SKM-1 (cell line): ENCODE measurements at regions not wholly inside any gene's neighbourhood (a gene's known extent, or its start where the extent isn't known, plus 50 kb on each side); places are given as distances from the start of the nearest gene placed in this dataset.
"Not testable (repeated sequence)": the region's sequence is repeated elsewhere in the genome, so short reads cannot be mapped to it uniquely, and the experiment has no call there.

Experiments
- DNase-seq: peaks from one replicate; lab custom pipeline; 2025; ENCODE audit not compliant: unreplicated experiment; lab: John Stamatoyannopoulos, UW

DNA sequence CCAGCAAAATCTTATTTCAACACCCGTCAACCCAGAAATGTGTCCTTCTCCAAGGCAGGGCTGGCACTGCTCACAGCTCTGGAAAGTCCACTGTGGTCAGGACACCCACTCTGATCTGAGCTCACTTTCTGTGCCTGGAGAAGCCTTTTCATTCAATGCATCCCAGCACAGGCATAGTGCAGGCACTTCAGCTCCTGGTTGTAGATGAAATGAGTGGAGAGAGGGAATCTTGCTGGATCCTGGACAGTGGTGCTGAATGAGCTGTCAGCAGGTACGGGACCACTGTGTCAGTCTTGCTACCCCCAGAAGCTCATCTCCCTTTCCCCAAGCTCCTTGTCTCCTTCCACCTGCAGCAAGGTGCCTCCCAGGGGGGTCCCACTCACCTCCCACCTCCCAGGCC is 86.1 kb upstream of the SALL1 start:
- DNase-seq, result no peak

DNA sequence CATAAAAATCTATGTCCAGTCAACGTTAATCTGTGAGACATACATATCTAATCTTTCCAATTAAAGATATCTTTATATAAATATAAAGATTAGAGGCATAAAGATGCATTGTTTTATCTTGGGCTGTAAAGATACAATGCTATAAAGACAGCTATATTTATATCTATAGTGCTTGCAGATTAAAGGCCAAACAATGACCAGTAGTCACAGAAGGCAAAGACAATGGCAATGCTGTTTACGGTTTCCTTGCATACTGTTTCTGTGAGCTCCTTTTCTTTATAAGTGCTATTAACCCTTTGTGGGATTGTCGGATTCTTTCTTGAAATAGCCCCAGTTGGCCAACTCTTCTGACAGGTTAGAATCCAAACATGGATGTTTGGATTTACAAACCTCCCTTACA is 85.5 kb upstream of the SALL1 start:
- DNase-seq, result no peak

DNA sequence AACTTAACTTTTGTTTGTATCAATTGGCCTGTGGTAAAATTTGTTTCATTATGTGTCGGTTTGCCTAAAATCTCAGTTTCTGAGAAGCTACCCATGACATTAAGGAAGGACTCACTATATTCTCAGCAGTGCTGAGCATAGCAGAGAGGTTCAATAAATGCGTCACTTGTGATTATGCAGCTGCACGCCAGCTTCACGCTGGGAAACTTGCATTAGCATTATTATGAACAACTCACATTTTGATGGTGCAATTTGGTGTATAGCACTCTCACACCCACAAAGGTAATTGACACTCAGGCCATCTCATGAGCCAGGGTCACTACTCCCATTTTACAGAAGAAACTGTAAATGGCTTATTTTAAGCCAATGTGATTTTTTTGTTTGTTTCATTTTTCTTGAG is 80.6 kb upstream of the SALL1 start:
- DNase-seq, result no peak

DNA sequence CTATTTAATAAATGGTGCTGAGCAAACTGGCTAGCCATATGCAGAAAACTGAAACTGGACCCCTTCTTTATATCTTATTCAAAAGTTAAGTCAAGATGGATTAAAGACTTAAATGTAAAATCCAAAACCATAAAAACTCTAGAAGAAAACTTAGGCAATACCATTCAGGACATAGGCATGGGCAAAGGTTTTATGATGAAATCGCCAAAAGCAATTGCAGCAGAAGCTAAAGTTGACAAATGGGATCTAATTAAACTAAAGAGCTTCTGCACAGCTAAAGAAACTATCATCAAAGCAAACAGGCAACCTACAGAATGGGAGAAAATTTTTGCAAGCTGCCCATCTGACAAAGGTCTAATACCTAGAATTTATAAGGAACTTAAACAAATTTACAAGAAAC is 79.0 kb upstream of the SALL1 start:
- not testable (repeated sequence) for DNase-seq

DNA sequence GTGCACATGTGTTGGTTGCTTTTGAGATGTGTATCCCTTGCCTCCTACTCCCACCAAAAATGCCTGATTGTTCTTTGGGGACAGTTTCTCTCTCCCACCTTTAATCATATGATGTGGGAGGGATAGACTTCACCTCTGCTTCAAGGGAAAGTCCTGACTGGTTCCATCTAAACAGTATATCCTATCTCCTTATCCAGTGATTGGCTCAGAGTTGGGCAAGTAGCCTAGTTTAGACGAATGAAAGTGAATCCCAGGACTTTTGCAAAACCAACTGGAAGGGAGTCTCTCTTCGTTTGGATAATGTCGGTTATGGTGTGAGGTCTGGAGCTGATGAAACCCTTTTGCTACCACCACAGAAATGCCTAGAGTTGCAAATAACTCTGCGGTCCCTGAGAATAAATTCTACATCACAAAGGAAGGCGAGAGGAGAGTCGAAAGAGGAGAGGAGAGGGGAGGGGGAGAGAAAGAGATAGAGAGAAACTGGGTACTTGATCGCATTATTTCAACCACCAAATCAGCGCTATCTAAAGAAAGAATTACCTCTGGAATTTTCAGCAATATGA is 77.1 kb upstream of the SALL1 start:
- no peak for DNase-seq

DNA sequence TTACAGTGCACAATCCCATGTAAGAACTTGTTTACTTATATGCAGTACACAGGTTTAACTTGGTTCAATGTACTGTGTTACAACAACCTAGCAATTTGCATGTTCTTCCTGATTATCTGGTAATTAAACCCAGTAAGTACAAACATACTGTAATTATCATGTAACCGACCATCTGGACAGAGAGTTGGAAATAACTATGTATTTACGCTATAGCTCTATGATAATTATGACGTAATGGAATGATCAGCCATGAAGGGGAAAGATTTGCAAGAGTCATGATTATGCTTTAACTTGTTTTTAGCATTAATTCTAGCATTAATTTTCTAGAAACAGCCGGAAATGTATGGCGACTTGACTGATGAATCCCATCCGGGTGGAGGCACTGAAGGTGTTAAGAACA is 74.8 kb upstream of the SALL1 start:
- no peak for DNase-seq

DNA sequence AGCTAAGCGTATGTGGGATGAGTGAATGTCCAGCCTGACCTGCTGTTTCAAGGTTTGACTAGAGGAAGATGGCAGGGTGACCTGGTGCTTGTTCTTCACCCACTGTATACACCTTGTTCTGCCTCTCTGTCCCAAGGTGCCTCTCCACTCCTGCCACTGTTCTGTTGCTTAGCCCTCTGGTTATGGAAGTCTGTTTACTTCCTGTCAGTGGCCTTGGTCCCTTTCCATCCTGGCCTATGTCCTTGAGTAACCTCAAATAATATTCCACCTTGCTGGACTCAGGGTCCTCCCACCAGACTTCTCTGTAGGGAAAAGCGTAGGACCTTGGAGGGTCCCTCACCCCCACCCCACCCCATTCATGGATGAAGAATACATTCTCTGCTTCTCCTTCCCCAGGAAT is 73.2 kb upstream of the SALL1 start:
- DNase-seq, result no peak

DNA sequence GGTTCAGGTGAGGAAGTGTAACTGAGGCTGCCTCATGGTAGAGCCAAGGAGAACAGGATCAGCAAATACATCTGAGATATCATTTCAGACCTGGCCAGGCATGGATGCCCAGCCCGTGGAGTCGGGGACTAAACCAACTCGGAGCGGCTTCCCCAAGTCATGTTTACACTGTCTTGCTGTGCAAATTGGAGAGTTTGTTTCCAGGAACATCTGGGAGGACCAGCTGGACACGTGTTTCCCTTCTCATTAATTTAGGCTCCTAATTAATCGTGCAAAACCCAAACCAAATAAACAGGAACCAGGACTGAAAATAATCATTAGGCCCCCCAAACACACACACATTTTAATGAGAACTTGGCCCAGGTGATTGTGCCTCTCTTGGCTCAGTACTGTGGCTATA is 70.9 kb upstream of the SALL1 start:
- no peak for DNase-seq

DNA sequence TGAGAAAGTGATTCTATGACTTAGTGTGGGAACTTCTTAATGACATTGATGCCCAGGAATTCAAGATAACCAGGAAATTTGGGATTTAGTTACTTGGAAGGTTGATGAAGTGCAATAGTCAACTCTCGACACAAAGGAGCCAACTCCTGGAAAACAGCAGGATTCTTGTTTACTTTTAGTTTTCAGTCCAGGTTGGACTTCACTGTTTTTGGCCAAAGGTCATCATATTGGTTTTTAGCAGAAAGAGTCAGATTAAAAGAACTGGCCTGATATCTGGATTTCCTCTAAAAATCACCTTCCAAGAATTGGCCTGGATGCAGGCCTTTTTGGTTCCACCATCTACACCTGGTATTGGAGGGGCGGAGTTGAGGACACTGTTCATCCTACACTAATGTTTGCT is 60.1 kb upstream of the SALL1 start:
- no peak for DNase-seq

DNA sequence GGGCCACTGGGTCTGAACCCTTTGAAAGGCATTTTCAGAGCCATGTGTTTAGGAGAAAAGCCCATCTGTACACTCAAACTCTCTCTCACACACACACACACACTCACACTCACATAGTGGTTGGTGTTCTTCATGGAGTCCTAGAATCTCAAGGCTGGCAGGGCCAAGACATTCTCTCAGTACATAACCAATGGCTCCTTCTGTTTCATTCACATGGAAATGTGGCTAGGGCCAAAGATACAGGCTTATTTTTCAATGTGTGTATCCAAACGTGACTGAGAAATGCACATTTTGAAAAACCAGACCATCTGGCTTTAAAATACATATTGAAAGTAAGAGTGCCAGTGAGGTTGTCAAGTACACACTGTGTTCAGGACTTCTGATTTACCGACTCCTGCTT is 59.0 kb upstream of the SALL1 start:
- no peak for DNase-seq

DNA sequence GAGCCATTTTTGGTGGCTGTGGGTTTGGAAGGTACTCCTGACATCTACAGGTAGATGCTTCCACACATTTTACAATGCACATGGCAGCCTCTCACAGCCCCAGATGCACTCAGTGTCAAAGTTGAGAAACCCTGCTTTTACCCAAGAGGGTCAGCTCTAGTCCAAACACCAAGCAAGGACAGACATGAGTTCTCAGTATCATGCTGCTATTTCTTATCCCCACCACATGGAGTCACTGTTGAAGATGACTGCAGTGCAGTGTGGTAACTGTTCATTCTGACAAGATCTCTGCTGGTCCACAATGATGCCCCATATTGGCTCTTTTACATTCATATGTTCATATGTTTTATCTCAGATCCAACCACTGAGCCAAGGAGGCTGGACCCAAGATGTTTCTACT is 50.5 kb upstream of the SALL1 start:
- no peak for DNase-seq
